ENCODE measurements at regions not wholly inside any gene's neighbourhood (a gene's known extent, or its start where the extent isn't known, plus 50 kb on each side); places are given as distances from the start of the nearest gene placed in this dataset.

GRCh38 chr21:28113718-28114117 lies 879.0 kb downstream of the LTN1 start:
- Histone ChIP-seq H3K9me3 (no peaks in the 10 kb centered on the region), H3K4me1 (no peaks in the 10 kb centered on the region), H3K27me3 (no peaks in the 10 kb centered on the region), H3K36me3 (no peaks in the 10 kb centered on the region), H3K4me3 (no peak overlapping the region), H3K27ac (no peak overlapping the region)
- TF ChIP-seq POLR2A (IDR thresholded peaks at IDR 0.05): no peak
- DNase-seq: no peak

DNA sequence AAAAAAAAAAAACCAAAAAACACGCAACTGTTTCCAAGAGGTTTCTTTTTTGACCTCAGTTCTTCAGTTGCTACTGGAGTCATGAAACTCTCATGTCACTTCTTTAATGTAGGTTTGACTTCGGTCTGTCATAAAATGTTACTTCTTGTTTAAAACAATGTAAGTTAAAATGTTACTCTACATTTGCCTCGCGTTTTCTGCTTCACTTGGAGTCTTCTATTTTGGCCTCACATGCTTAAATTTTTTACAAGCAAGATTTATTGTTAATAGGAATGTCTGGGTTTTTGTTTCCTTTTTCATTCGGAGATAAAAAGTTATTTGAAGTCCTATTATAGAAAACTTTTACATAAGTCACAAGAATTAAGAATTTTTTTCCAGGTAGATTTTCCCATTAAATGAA lies 880.2 kb downstream of the LTN1 start:
- Histone ChIP-seq H3K4me1 (no peaks in the 10 kb centered on the region), H3K27ac (no peak overlapping the region), H3K9me3 (no peaks in the 10 kb centered on the region), H3K27me3 (no peaks in the 10 kb centered on the region), H3K4me3 (no peak overlapping the region), H3K36me3 (no peaks in the 10 kb centered on the region)
- no peak for TF ChIP-seq POLR2A (IDR thresholded peaks at IDR 0.05)
- TF ChIP-seq, protein P1, sequence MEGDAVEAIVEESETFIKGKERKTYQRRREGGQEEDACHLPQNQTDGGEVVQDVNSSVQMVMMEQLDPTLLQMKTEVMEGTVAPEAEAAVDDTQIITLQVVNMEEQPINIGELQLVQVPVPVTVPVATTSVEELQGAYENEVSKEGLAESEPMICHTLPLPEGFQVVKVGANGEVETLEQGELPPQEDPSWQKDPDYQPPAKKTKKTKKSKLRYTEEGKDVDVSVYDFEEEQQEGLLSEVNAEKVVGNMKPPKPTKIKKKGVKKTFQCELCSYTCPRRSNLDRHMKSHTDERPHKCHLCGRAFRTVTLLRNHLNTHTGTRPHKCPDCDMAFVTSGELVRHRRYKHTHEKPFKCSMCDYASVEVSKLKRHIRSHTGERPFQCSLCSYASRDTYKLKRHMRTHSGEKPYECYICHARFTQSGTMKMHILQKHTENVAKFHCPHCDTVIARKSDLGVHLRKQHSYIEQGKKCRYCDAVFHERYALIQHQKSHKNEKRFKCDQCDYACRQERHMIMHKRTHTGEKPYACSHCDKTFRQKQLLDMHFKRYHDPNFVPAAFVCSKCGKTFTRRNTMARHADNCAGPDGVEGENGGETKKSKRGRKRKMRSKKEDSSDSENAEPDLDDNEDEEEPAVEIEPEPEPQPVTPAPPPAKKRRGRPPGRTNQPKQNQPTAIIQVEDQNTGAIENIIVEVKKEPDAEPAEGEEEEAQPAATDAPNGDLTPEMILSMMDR (IDR thresholded peaks at IDR 0.05): no peak
- no peak for DNase-seq

- H3K27ac ChIP-seq: peak overlapping the region in 1 of 4 donors; percentile 38
Observed at GRCh38 chr21:28111151-28111619, 881.5 kb downstream of the LTN1 start.

GRCh38 chr21:28110716-28111115 lies 882.0 kb downstream of the LTN1 start:
- Histone ChIP-seq H3K27ac (no peak overlapping the region), H3K27me3 (no peaks in the 10 kb centered on the region), H3K36me3 (no peaks in the 10 kb centered on the region), H3K4me1 (no peaks in the 10 kb centered on the region), H3K4me3 (no peak overlapping the region), H3K9me3 (no peaks in the 10 kb centered on the region)
- no peak for DNase-seq
- no peak for TF ChIP-seq POLR2A (IDR thresholded peaks at IDR 0.05)
- TF ChIP-seq, protein P1 (IDR thresholded peaks at IDR 0.05): no peak

More at GRCh38 chr21:28111151-28111619, 881.5 kb downstream of the LTN1 start:
- Histone ChIP-seq H3K4me1 (no peaks in the 10 kb centered on the region), H3K4me3 (no peak overlapping the region), H3K9me3 (no peaks in the 10 kb centered on the region), H3K27me3 (no peaks in the 10 kb centered on the region), H3K36me3 (no peaks in the 10 kb centered on the region)
- peak in 1 of 3 donors; percentile 56 for DNase-seq
- TF ChIP-seq POLR2A (IDR thresholded peaks at IDR 0.05): no peak
- TF ChIP-seq, protein P1 (IDR thresholded peaks at IDR 0.05): no peak

DNA sequence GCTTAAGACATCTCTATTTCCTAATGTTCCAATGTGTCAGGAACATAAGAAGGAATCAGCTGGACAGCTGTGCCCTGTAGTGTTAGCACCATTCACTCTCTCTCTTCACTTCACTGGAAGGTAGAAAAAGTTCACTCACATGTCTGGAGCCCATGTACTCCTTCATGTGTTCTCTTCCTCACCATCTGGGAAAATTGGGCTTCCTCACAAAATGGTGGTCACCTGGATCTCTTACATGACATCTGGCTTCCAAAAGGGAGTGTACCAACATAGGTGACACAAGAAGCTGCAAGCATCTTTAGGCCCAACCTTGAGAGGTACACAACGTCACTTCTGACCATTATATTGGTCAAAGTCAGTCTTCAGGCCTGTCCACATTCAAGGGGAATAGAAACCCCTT lies 882.6 kb downstream of the LTN1 start:
- DNase-seq: no peak
- TF ChIP-seq, protein P1 (IDR thresholded peaks at IDR 0.05): no peak
- TF ChIP-seq POLR2A (IDR thresholded peaks at IDR 0.05): no peak
- H3K9me3 ChIP-seq: no peaks in the 10 kb centered on the region
- no peaks in the 10 kb centered on the region for H3K27me3 ChIP-seq
- H3K36me3 ChIP-seq: no peaks in the 10 kb centered on the region
- no peak overlapping the region for H3K4me3 ChIP-seq
- H3K27ac ChIP-seq: no peak overlapping the region
- no peaks in the 10 kb centered on the region for H3K4me1 ChIP-seq

DNA sequence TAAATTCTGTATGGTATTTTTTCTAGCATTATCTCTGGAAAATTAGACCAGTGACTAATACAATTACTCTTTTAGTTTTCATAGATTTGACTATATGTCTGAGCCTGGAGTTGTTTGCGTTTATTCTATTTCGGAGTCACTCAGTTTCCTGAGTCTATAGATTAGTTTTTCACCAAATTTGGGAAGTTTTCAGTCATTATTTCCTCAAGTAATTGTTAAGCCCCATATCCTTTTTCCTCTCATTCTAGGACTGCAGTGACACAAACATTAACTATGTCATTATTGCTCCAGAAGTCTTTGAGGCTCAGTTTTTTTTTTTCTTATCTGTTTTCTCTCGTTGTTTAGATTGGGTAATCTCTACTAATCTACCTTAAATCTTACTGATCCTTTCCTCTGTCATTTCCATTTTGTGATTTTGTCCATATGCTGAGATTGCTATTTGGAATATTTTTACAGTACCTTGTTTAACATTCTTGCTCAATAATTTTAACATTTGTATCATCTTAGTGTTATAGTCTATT lies 886.2 kb downstream of the LTN1 start:
- Histone ChIP-seq H3K9me3 (no peaks in the 10 kb centered on the region), H3K36me3 (no peaks in the 10 kb centered on the region), H3K27ac (no peak overlapping the region), H3K27me3 (no peaks in the 10 kb centered on the region), H3K4me1 (no peaks in the 10 kb centered on the region), H3K4me3 (no peak overlapping the region)
- TF ChIP-seq POLR2A (IDR thresholded peaks at IDR 0.05): no peak
- TF ChIP-seq, protein P1 (IDR thresholded peaks at IDR 0.05): no peak
- DNase-seq: no peak
